Peyer's patch (tissue), 4 donors: ENCODE measurements at regions not wholly inside any gene's neighbourhood (a gene's known extent, or its start where the extent isn't known, plus 50 kb on each side); places are given as distances from the start of the nearest gene placed in this dataset.

Experiments
- CTCF ChIP-seq, 6 experiments: fragments of 450-650 bp in 4 of 6; fragments of 200-600 bp in 2 of 6; sonication (generic) in 1 of 6; IDR thresholded peaks; one replicate each; pipeline ENCODE4 v1.5.1; 2017 to 2019; ENCODE audit warnings: antibody characterized with exemption in 6 of 6, mild to moderate bottlenecking in 3 of 6, moderate library complexity in 1 of 6
- POLR2A ChIP-seq, 2 donors: fragments of 450-650 bp; IDR thresholded peaks; one replicate each; pipeline ENCODE4 v1.5.1; 2017; ENCODE audit warnings: antibody characterized with exemption in 2 of 2, mild to moderate bottlenecking in 2 of 2, moderate library complexity in 2 of 2

GRCh38 chr2:43027097-43027873 lies 199.1 kb downstream of the ZFP36L2 start:
- no peak for TF ChIP-seq CTCF (IDR thresholded peaks at IDR 0.05)
- no peak for TF ChIP-seq POLR2A (IDR thresholded peaks at IDR 0.05)
